Stimulated activated CD4-positive, alpha-beta T cell treated with anti-CD3 and anti-CD28 coated beads, Interleukin-15, amount 100 ng/mL, for 48 hours (primary cell): ENCODE measurements at regions not wholly inside any gene's neighbourhood (a gene's known extent, or its start where the extent isn't known, plus 50 kb on each side); places are given as distances from the start of the nearest gene placed in this dataset.

Experiments used
- DNase-seq, 2 donors: peaks; one replicate each; pipeline ENCODE4 v3.0.0-alpha.2; 2020; ENCODE audit warnings: low read depth in 2 of 2

DNA sequence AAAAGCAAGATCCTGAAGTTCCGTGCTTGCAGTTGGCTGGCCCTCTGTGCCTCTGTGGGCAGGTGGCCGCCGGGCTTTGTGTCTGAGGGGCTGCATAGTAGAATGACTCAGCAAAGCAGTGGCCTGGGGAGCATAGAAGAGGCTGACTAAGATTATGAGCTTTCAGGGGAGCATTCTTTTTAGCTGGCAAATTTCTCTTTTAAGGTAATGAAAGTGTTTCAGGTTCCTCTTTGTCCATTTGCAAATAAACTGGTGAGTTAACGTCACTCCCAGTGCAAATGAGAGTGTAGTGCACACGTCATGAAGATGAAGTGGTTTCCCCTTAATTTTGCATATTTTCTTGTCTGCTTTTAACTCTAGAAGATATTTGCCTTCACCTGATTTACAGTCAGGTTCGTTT, 98.6 kb downstream of the BCL2L11 start:
- DNase-seq, result no peak

DNA sequence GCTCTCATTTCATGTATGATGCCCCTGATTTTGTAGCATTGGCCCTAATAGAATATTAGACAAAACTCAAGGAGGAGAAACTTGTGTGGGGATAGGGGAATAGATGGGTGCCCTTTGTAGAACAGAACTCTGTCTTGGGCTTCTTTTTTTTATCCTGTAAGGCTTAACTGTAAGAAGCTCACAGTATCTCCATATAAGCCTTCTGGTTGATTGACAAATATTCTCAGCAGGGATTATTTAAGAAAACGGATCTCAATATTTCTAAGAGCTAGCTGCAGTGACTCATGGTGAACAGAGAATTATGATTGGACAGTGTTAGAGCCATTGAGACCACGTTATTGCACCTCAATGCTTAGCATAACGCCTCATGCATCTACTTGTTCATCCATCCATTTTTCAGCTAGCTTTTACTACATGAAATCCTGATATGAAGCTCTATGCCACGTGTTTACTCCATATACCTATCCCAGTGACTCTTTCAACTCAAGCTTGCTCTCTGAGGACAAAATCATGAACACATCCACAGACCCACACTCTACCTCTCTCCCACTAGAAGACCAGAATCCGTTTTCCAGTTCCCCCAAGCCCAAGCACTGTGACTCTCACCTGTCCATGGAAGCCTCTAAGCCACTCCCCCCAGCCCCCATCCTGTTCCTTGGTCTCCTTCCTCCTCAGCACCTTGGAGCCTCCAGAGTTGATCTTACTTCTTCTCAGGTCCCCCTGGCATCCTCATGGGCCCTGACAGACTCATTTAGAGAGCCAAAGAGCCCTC, 99.2 kb downstream of the BCL2L11 start:
- no peak for DNase-seq

DNA sequence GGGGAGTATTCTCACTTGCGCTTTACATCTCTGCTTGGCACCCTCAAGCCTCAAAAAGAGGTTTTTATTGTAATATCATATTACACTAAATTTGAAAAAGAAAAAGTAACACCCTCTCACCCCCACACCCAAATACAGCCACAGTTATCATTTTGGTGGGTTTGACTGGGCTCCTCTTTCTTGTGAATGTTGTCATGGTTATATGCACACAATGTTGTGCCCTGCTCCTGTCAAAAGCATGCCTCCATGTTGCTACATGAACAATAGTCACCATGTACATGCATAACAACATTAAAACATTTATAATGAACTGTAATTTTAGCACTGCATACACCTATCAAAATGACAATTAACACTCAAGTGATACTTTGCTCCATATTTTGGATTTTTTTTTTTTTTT, 100.2 kb downstream of the BCL2L11 start:
- no peak for DNase-seq

DNA sequence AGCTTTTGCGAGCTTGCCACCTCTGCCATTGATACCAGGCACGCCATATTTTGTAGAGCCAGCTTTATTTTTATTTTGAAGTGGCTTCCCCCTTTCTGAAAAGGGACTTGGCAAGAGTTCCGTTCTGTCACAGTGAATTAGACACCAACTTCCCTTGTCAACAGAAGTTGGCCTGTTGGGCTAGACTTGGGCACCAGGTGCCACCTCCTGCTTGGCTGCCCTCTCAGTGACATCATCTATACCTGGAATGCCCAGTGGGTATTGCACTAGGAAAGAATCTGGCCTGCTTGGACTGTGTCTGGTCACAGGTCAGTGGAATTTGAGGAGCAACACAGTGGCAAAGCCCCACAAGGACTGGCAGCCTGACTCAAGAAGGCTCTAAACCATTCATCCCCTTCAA, 101.0 kb downstream of the BCL2L11 start:
- DNase-seq, result no peak

DNA sequence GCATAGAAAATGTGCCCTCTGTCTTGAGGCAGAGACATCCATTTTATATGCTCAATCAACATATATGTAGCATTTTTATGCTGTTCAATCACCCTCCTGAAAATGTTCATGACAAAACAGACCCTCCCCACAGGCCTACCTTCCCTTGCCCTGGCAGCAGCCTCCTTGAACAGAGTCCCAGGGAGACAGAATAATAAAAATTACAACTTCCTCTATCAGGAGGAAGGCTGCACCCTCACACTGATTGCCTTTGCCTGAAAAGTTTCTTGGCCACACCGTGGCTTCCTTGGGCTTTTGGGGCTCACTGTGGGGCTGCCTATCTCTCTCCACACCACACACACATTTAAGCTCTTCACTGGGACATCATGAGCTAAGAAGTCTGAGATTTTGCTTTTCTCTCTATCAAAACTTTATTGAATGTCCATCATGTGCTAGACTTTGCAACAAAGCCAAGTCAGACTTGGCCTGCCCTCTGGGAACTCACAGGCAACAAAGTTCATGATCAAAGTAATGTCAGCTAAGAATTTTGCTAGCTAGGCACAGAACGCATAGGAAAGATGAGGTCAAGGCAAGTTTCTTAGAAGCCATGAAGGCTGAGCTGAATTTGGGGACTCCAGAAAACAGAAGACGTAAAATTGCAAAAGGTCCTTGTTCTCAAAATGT, 101.6 kb downstream of the BCL2L11 start:
- DNase-seq, result no peak

DNA sequence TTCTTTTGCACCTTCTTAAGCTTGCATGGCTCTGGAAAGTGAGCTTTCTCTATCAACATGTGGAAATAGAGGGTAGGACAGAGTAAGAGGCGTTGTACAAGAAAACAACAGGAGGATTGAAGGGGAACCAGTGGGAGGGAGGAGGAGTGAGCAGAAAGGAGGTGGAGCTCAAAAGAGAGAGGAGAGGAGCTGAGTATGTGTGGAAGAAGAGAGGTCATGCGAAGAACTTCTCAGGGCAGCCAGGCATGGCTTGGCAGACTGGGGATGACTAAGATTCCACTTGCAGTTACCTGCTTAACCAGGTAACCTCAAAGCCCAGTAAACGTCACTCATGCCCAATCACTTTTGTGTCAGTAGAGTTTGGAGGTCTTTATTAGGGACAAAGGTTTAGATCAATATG, 105.1 kb downstream of the BCL2L11 start:
- no peak for DNase-seq

DNA sequence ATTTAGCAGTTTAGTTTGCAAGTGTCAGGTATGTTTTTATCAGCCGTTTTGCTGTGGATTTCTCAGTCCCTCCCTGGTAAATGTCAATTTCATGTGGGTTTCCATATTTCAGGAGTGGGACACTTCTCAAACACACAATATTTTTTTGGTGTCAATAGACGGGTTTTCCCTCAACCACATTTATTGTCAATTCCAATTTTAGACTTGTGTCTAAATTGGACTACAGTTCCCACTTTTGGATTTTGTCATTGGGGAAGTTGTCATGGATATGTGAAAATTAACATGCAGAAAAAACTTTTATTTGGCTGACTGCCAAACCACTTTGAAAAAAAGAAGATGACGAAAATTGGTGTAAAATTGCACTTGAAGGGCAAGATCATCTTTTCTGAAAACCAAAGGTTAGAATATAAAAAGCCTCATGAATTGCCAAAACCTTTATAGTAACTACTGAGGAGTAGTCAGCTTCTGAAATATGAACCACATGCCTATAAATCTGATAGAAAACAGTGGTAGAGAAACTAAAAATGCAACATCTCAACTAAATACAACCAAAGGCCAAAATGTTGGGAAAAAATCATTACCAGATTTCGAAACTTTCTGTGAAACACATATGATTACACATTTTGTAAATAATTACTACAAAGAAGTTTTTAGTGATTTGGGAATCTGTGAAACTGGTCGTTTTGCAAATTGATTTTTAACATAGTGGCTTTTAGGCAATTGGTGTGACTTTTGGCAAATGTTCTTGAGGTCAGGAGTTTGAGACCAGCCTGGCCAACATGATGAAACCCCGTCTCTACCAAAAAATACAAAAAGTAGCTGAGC, 106.4 kb downstream of the BCL2L11 start:
- no peak for DNase-seq

DNA sequence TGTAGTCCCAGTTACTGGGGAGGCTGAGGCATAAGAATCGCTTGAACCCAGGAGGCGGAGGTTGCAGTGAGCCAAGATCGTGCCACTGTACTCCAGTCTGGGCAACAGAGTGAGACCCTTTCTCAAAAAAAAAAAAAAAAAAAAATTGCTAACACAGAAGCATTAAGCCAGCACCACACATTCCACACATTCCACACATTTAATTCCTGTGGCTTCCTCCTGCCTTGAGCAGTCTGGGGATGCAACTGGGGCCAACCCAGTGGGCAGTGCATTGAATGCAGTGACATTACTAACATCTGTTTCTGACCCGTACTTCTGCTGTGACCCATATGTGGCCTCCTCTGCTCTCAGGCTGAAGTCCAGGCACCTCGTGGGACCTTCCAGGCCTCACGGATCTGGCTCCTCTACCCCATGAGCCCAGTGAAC, 107.0 kb downstream of the BCL2L11 start:
- no peak for DNase-seq

DNA sequence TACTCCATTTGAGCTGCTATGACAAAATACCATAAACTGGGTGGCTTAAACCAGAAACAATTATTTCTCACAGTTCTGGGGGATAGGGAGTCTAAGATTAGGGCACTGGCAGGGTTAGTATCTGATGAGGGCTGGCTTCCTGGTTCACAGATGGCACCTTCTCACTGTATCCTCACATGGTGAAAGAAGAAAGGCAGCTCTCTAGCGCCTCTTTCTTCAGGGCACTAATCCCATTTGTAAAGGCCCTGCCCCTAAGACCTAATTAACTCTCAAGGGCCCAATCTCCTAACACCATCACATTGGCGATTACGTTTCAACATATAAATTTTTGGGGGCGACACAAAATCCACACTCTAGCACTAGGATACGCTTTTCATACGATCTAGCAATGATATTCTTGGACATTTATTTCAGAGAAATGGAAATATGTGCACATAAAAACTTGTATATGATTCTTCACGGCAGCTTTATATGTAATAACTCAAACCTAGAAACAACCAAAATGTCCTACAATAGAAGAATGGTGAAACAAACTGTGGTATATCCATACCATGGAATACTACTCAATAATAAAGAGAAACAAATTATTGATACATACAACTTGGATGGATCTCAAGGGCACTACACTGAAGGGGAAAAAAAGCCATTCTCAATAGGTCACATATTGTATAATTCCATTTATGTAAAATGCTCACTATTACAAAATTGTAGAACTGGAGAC, 111.0 kb downstream of the BCL2L11 start:
- no peak for DNase-seq

DNA sequence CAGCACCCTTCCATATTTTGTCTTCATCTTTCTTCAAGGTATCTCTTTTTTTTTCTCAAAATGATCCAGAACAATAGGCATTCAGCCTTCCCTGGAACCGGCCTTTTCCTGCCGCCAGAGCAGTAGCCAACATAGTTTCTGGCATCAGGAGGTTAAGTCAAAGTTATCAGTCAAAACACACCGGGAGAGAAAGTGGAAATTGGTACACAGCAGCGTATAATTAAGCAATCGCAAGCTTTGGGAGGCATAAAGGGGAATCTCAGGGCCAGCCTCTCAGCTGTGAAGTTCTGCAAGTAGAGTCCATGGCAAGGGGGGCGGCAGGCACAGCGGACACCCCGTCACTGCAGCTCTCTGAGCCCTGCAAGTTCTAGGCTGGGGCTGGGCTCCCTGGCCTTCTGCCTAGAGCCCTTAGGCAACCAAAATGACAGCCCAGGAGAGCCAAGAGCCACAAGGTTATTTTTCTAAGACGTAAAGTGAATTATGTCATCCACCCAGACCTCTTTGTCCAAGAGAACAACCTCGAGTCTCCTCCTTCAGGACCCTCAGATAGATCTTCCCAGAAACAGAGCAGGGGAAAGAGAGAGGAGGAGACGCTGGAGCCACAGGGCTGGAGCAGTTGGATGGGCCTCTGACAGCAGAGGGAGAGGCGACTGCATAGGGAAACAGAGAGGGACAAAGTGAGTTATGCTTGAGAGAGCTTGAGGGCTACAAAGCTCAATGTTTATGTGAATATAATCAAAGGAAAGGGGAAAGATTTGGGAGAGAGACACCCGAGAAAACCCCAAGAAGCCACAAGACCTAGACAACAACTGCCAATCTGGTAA, 114.7 kb downstream of the BCL2L11 start:
- no peak for DNase-seq

DNA sequence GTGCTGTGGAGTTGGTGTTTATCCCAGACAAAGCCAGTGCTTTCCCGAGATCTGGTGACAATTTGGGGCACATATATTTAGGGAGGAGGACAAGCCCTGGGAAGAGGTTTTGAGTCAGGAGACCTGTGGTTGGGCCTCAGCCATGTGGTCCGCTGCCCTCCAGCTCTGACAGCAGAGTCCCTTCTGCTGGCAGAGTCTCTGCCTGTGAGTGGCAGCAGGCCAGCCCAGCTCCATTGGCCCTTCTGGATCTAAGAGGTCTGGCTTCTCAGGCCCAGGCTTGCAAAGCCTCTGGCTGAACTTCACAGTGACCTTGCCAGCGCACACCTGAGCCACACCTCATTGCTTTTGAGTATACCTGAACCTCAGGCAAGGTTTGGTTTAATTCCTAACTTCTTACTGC, 115.3 kb downstream of the BCL2L11 start:
- no peak for DNase-seq

DNA sequence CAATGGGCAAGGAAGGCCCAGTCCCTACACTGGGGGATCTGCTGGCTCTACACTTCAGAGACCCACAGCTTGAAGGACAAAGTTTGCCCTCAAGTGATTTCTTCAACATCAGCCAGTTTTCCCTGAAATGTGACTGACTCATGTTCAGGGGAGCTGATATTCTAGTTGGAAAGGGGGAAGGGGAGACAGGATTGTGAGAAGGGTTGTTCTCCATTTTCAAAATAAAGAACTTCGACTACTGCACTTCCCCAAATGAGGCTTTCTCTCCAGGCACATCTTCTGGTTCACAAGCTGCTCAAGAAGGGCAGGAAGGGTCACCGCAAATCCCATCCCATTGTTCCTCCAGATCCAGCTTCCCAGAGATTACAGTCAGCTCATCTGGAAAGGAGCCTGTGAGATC, 117.6 kb downstream of the BCL2L11 start:
- no peak for DNase-seq

DNA sequence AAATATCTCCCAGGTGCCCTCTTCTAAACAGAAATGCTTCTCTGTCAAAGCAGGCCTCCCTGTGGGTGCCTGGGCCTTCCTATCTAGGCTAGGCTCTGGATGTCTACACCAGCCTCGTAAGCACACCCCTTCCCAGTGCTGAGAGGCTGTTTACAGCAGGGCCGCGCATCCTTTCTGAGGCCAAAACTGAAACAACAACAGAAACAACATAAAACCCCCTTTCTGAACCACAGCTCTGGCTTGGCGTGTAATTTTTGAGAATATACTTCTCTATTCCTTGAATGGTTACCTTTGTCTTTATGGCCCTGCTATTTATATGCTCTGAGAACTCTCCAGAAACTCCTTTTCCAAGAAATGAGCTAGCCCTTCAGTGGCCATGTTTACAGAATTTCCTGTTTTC, 118.4 kb downstream of the BCL2L11 start:
- DNase-seq, result no peak

DNA sequence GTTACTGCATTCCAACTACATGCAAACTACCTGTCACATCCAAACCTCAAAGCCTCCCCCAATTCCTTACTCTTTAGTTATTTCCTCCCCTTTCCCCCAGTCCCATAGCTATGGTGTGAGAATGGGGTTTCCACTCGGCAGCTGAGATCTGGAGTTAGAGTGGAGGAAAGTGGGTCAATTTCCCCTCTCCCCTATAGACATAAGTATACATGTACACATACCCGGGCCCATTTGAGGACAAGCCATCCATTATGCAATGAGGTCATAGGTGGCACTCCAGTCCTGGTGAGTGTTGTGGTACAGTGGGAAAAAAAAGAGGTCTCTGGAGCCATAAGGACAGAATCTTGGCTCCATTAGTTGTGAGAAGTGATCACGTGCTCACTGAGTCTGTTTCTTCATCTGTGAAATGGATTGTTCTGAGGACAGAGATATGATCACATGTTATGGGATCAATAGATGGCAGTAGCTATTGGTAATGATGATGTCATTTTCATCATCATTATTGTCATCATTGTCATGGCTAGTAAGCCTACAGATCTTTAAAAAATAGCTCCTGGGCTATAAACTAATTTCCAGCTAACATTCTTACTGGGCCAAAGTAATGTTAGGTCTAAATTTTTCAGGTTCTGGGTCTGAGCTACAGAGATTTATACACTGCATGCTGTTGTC, 119.0 kb downstream of the BCL2L11 start:
- no peak for DNase-seq

DNA sequence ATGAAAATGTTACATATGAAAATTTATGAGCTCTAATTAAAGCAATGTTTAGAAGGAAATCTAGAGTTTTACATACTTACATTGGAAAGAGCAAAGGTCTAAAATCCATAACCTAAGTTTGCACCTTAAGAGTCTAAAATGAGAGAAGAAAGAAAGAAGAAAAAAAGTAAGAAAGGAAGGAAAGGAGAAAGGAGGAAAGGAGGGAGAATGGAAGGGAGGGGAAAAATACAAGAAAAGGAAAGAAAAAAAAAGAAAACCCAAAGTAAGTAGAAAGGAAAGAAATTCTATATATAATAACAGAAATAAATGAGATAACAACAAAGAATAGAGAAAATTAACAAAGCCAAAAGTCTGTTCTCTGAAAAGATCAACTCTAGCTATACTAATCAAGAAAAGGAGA, 122.6 kb downstream of the BCL2L11 start:
- no peak for DNase-seq

DNA sequence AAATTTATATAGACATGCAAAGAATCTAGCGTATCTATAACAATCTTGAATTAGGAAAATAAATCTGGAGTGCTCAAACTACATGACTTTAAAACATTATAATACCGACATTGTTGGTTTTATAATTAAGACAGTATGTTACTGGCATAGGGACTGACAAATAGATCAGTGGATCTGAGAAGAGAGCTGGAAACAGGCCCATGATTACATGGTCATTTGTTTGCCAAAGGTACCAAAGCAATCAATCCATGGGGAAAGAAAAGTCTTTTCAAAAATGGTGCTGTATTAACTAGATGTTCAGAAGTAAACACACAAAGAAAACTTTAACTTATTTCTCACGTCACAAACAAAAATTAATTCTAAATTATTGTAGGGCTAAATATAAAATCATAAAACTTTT, 124.2 kb downstream of the BCL2L11 start:
- DNase-seq, result no peak

DNA sequence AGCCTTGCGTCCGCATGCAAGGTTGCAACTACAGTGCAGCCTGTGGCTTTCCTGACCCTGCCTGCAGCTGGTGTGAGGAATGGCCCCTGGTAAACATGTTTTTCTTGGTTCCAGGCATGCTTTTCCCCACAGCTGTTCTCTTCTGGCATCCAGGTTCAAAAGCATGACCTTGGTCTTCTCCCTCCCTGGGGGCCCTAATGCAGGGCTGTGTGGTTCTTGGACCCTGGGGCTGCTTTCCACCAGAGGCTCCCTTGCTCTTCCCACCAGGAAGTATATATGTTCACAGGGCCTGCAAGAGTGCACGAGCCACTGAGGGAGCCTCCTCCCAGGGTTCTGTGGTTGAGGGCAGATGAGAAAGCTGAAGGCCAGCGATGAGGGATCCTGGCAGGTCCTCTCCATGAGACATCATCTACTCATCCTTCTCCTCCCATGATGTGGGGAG, 125.9 kb downstream of the BCL2L11 start:
- no peak for DNase-seq

DNA sequence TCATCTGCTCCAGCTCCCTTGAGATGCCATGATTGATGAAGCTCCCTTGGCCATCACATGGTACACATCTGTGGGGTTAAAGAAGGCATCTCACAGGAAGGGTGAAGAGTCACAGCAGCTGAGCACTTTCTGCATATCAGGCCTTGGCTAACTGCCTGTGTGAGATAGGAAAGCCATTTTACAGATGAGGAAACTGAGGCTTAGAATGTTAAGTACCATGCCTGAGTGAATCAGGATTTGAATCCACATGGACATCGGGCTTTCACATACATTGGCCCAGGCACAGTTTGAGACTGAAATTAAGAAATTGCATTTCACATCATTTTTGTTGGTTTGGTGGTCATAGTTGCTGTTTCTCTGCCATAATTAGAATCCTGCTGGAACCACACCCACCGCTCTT, 126.8 kb downstream of the BCL2L11 start:
- no peak for DNase-seq

DNA sequence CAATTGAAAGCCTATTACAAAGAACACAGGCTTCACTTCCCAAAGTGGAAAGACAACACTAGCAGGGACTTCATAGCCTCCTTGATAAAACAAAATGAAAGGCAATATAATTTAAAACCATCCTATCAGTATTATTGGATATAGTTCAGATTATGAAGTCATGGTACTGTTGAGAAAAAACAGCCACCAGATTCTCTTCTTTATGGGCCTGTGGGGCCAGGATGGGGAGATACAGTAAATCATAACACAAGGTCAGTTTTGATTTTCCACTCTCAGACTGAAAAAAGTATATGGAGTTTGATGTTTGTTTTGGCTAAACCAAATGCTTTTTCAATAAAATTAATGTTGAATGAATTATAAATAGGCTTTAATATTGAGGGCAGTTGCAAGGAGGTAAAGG, 129.1 kb downstream of the BCL2L11 start:
- no peak for DNase-seq

DNA sequence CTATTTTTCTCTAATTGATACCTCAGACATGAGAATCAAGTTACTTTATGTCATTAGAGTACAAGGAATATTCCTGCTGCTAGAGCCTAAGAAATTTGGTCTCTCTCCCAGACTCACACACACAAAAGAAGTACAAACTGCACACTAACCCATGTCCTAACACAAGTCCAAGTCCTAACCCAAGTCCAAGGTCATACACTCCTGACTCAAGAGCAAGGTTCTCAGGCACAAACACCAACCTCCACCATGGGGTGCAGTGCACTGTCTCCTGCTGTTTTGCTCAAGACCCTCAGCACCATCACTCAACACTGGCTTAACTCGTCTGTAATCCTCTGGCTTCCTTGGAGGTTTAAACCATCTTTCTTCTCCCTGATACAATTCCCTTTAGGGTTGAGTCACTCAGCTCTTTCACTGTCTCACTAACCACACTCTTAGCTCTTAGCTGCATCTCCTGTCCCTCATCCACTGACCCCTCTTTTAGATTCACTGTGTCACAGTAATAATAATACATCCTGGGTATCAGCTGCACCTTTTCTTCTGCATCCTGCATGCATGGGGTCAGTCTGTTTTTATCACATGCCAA, 129.8 kb downstream of the BCL2L11 start:
- DNase-seq, result no peak
